GM19023 (cell line): ENCODE measurements at regions not wholly inside any gene's neighbourhood (a gene's known extent, or its start where the extent isn't known, plus 50 kb on each side); places are given as distances from the start of the nearest gene placed in this dataset.
"Not testable (repeated sequence)": the region's sequence is repeated elsewhere in the genome, so short reads cannot be mapped to it uniquely, and the experiment has no call there.

Experiments
- ATAC-seq: cut with Tn5 transposase; IDR thresholded peaks from one replicate; pipeline ENCODE4 v1.9.1; 2021; ENCODE audit warnings: mild to moderate bottlenecking, moderate library complexity; ENCODE audit not compliant: unreplicated experiment

GRCh38 chr4:69013933-69014332, 62.3 kb upstream of the UGT2A3 start:
- ATAC-seq, result not testable (repeated sequence)

DNA sequence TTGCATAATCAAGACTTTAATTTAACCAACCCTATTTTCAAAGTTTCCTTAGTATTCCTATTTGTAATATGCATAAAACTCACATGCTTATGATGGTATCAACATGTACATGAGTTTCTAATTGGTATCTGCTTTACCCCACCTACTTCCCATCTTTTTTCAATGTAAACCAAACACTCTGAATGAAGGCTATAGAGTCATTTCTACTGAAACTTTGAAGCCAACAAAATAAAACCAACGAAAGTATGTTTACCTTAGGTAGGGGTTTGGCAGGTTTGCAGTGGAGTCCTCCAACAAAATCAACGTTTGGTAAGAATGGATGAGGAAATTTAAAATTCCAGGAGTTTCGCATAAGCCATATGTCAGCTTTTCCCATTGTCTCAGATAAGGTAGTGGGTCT, 66.4 kb upstream of the UGT2A3 start:
- ATAC-seq, result not testable (repeated sequence)

DNA sequence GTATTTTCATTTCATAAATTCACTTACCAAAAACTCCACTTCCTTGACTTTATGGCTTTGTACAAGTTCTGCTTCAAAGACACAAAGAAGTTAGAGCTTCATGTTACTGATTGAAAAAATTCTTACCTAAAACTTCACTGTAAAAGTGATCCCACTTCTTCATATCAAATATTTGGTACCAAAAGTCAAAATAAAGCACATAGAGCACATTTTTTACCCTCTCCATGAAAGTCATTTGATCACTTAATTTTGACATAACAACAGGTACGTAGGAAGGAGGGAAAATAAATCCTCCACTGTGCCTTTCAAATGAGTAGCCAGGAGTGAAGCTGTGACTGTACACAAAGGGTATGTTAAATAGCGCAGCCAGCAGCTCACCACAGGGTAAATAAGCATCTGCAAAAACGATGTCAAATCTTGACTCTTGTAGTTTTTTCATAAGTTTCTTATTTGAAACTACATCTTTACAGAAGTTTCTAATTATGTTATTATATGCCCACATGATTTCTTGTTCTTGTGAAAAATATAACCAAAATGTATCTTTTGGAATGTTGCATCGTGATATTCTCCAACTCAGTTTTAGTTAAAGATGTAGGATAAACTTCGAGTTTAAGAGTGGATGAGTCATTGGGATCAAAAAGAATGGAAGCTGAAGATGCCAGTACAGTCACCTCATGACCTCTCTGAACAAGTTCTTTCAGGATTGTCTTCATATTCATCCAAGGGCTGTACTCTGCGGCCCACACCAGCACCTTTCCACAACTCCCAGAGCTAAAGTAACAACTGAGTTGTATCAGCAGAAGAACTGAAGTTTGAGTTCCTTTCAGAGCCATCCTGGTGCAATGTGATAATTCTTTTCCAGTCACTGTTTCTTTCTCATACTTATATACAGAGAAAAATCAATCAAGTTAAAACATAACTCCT, 68.2 kb upstream of the UGT2A3 start:
- ATAC-seq, result not testable (repeated sequence)

- not testable (repeated sequence) for ATAC-seq
Measured at GRCh38 chr4:69020462-69020807, 68.8 kb upstream of the UGT2A3 start.

- ATAC-seq, result peak; percentile 73
Measured at GRCh38 chr4:69025191-69025998, 70.9 kb upstream of the UGT2B7 start.

DNA sequence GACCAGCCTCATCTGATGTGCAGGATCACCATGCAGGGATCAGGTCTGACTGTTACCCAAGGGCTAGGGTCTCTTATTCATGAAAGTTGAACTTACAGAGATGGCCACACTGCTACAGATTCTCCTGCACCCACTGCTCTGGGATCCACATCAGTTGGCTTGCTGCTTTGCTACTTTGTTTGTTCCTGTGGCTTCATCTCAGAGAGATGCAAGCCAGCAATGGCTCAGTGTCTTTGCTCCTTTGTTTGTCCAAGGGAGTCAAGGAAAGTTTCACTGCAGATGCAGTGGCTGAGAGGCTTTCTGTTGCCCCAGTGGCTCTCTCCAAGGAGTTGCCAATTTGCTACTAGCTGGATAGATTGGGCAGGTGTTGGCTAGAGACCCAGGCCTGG, 70.3 kb upstream of the UGT2B7 start:
- ATAC-seq, result no peak

- ATAC-seq, result peak; percentile 47
Measured at GRCh38 chr4:69026974-69027373, 69.3 kb upstream of the UGT2B7 start.

GRCh38 chr4:69030326-69030725, 65.9 kb upstream of the UGT2B7 start:
- no peak for ATAC-seq

DNA sequence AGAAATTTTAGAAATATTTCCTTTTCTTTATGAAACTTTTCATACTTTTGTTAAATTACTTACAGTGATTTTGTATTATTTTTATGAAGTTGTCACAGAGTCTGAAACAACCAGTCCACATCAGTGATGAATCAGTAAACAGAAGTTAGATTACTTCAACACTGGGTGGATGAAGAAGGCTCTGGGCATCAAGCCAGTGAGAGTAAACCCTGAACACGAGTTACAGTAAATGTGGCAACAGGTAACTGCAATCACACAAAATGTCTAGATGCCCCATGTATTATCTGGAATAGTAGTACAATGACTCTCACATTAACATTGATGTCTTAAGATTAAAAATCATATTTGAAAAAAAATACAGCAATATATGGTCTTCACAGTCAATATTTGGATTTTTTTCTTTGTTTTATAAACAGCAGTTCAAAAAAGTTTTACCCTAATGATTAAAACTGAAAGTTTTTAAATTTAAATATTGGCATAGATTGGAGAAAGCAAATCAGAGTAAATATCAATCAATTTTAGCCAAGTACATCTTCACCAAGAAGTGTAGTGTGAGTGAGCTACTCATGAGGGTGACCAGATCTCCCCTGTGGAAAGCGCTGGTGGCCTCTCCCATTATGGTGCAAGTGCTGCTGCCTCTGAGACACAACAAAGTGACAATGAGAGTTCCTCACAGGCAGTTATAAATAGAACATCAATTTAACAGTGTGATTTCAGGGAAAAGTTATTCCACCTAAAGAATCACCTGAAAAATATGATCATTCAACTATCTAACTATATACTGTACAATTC, 63.2 kb upstream of the UGT2B7 start:
- no peak for ATAC-seq

- ATAC-seq, result not testable (repeated sequence)
Measured at GRCh38 chr4:69034315-69034740, 61.9 kb upstream of the UGT2B7 start.

- no peak for ATAC-seq
Measured at GRCh38 chr4:69038582-69038981, 57.7 kb upstream of the UGT2B7 start.

DNA sequence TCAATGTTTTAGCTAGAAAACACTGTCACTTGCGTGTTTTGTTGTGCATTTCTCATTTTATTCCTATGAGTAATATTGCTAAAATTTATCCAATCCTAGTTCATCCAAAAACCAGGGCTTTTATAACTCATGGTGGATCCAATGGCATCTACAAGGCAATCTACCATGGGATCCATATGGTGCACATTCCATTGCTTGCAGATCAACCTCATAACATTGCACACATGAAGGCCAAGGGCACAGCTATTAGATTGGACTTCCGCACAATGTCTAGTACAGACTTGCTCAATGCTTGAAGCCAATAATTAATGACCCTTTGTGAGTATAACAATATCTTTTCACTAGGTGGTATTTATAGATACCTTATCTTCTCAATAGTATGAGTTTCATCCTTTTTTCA, 57.2 kb upstream of the UGT2B7 start:
- no peak for ATAC-seq

GRCh38 chr4:69044247-69044646, 52.0 kb upstream of the UGT2B7 start:
- no peak for ATAC-seq
